ENCODE measurements at regions not wholly inside any gene's neighbourhood (a gene's known extent, or its start where the extent isn't known, plus 50 kb on each side); places are given as distances from the start of the nearest gene placed in this dataset.

GRCh38 chr5:88144219-88145001 is 124.2 kb downstream of the TMEM161B start:
- ATAC-seq = no peak
- no peak for DNase-seq (ENCODE audit: low spot score)

GRCh38 chr5:88143693-88144218 is 124.9 kb downstream of the TMEM161B start:
- no peak for ATAC-seq
- no peak for DNase-seq (ENCODE audit: low spot score)
- intact Hi-C loops (cut with DNase I) = loop anchor here (5.0 kb wide), 1 partner anchor 539 kb away; no protein-coding TSS in a partner anchor

More at GRCh38 chr5:88144219-88145001, 124.2 kb downstream of the TMEM161B start:
- intact Hi-C loops (cut with DNase I) = loop anchor here (5.0 kb wide), 1 partner anchor 538 kb away; no protein-coding TSS in a partner anchor

- intact Hi-C loops (cut with DNase I) = loop anchor here (5.0 kb wide), 1 partner anchor 539 kb away; no protein-coding TSS in a partner anchor
- ATAC-seq = no peak
- no peak for DNase-seq (ENCODE audit: low spot score)
Observed at GRCh38 chr5:88142886-88143692, 125.6 kb downstream of the TMEM161B start.

- intact Hi-C loops (cut with DNase I) = loop anchor here (5.0 kb wide), 1 partner anchor 540 kb away; no protein-coding TSS in a partner anchor
- DNase-seq (ENCODE audit: low spot score) (no peak), ATAC-seq (no peak)
Observed at GRCh38 chr5:88142636-88142885, 126.1 kb downstream of the TMEM161B start.

- ATAC-seq = peak; percentile 98
- DNase-seq (ENCODE audit: low spot score) = peak; percentile 97
- intact Hi-C loops (cut with DNase I) = loop anchor here (5.0 kb wide), 1 partner anchor 541 kb away; no protein-coding TSS in a partner anchor
Observed at GRCh38 chr5:88140856-88141752, 127.5 kb downstream of the TMEM161B start.

- ATAC-seq (no peak), DNase-seq (ENCODE audit: low spot score) (no peak)
- intact Hi-C loops (cut with DNase I) = loop anchor here (5.0 kb wide), 1 partner anchor 542 kb away; no protein-coding TSS in a partner anchor
Observed at GRCh38 chr5:88140396-88140855, 128.2 kb downstream of the TMEM161B start.

- intact Hi-C loops (cut with DNase I) = no loop called here
- ATAC-seq = no peak
- DNase-seq (ENCODE audit: low spot score) = no peak
Observed at GRCh38 chr5:88130211-88130815, 138.3 kb downstream of the TMEM161B start.

GRCh38 chr5:88128813-88129212 is 139.8 kb downstream of the TMEM161B start:
- DNase-seq (ENCODE audit: low spot score) (no peak), ATAC-seq (no peak)
- intact Hi-C loops (cut with DNase I) = no loop called here

GRCh38 chr5:88119535-88120125 is 149.0 kb downstream of the TMEM161B start:
- DNase-seq (ENCODE audit: low spot score) = no peak
- ATAC-seq = no peak
- intact Hi-C loops (cut with DNase I) = no loop called here

GRCh38 chr5:88118179-88118578 is 150.5 kb downstream of the TMEM161B start:
- ATAC-seq (no peak), DNase-seq (ENCODE audit: low spot score) (no peak)
- intact Hi-C loops (cut with DNase I) = no loop called here

GRCh38 chr5:88117546-88117945 is 151.1 kb downstream of the TMEM161B start:
- intact Hi-C loops (cut with DNase I) = no loop called here
- ATAC-seq (no peak), DNase-seq (ENCODE audit: low spot score) (no peak)

GRCh38 chr5:88116396-88116795 is 152.2 kb downstream of the TMEM161B start:
- ATAC-seq = no peak
- DNase-seq (ENCODE audit: low spot score) = no peak
- intact Hi-C loops (cut with DNase I) = loop anchor here (1.0 kb wide), 1 partner anchor 17 kb away; no protein-coding TSS in a partner anchor

GRCh38 chr5:88115211-88115610 is 153.4 kb downstream of the TMEM161B start:
- ATAC-seq (no peak), DNase-seq (ENCODE audit: low spot score) (no peak)
- intact Hi-C loops (cut with DNase I) = no loop called here

- DNase-seq (ENCODE audit: low spot score) = no peak
- intact Hi-C loops (cut with DNase I) = no loop called here
- ATAC-seq = no peak
Observed at GRCh38 chr5:88113429-88113828, 155.2 kb downstream of the TMEM161B start.

- no peak for ATAC-seq
- intact Hi-C loops (cut with DNase I) = no loop called here
- DNase-seq (ENCODE audit: low spot score) = no peak
Observed at GRCh38 chr5:88109818-88110217, 158.8 kb downstream of the TMEM161B start.

GRCh38 chr5:88108490-88109279 is 160.0 kb downstream of the TMEM161B start:
- ATAC-seq (no peak), DNase-seq (ENCODE audit: low spot score) (no peak)
- intact Hi-C loops (cut with DNase I) = no loop called here

- intact Hi-C loops (cut with DNase I) = no loop called here
- DNase-seq (ENCODE audit: low spot score) (no peak), ATAC-seq (no peak)
Observed at GRCh38 chr5:88094906-88095496, 173.6 kb downstream of the TMEM161B start.

All from sciatic nerve (tissue), 2 donors.